ENCODE measurements at regions not wholly inside any gene's neighbourhood (a gene's known extent, or its start where the extent isn't known, plus 50 kb on each side); places are given as distances from the start of the nearest gene placed in this dataset.
"Not testable (repeated sequence)": the region's sequence is repeated elsewhere in the genome, so short reads cannot be mapped to it uniquely, and the experiment has no call there.

- H3K27me3 ChIP-seq (ENCODE audit: control insufficient read depth, insufficient read depth, low read length, poor library complexity, severe bottlenecking); H3K4me1 ChIP-seq (ENCODE audit: control insufficient read depth, insufficient read depth, low read length); H3K36me3 ChIP-seq (ENCODE audit: control insufficient read depth, insufficient read depth, low read length); H3K27ac ChIP-seq (ENCODE audit: insufficient read depth, low read depth, low read length, poor library complexity, severe bottlenecking); H3K9me3 ChIP-seq (ENCODE audit: control insufficient read depth, low read length): not testable (repeated sequence)
- 10 to 36% methylated on average over 11 to 17 of the region's 60 CpGs for WGBS, 2 experiments
- peak overlapping the region; percentile 10 for H3K4me3 ChIP-seq (ENCODE audit: insufficient read depth, low read depth, low read length)
Observed at GRCh38 chr2:91809391-91809790, 3061.8 kb upstream of the TEKT4 start.

- no peaks in the 10 kb centered on the region for H3K9me3 ChIP-seq (ENCODE audit: control insufficient read depth, low read length)
- no peak overlapping the region for H3K27ac ChIP-seq (ENCODE audit: insufficient read depth, low read depth, low read length, poor library complexity, severe bottlenecking)
- H3K4me3 ChIP-seq (ENCODE audit: insufficient read depth, low read depth, low read length), result no peak overlapping the region
- peaks cover 10% of the 10 kb centered on the region for H3K27me3 ChIP-seq (ENCODE audit: control insufficient read depth, insufficient read depth, low read length, poor library complexity, severe bottlenecking)
- no peaks in the 10 kb centered on the region for H3K36me3 ChIP-seq (ENCODE audit: control insufficient read depth, insufficient read depth, low read length)
- WGBS, 2 experiments, result 47 to 52% methylated on average over 58 to 62 of the region's 62 CpGs
- H3K4me1 ChIP-seq (ENCODE audit: control insufficient read depth, insufficient read depth, low read length), result no peaks in the 10 kb centered on the region
Observed at GRCh38 chr2:91839904-91840868, 3031.0 kb upstream of the TEKT4 start.

- not testable (repeated sequence) for H3K4me3 ChIP-seq (ENCODE audit: insufficient read depth, low read depth, low read length); H3K9me3 ChIP-seq (ENCODE audit: control insufficient read depth, low read length); H3K4me1 ChIP-seq (ENCODE audit: control insufficient read depth, insufficient read depth, low read length); H3K36me3 ChIP-seq (ENCODE audit: control insufficient read depth, insufficient read depth, low read length); H3K27ac ChIP-seq (ENCODE audit: insufficient read depth, low read depth, low read length, poor library complexity, severe bottlenecking); H3K27me3 ChIP-seq (ENCODE audit: control insufficient read depth, insufficient read depth, low read length, poor library complexity, severe bottlenecking)
- 90 to 91% methylated on average over 12 of the region's 12 CpGs for WGBS, 2 experiments
Observed at GRCh38 chr2:91842264-91842663, 3029.0 kb upstream of the TEKT4 start.

- H3K9me3 ChIP-seq (ENCODE audit: control insufficient read depth, low read length); H3K27me3 ChIP-seq (ENCODE audit: control insufficient read depth, insufficient read depth, low read length, poor library complexity, severe bottlenecking); H3K36me3 ChIP-seq (ENCODE audit: control insufficient read depth, insufficient read depth, low read length); H3K4me3 ChIP-seq (ENCODE audit: insufficient read depth, low read depth, low read length); H3K4me1 ChIP-seq (ENCODE audit: control insufficient read depth, insufficient read depth, low read length); H3K27ac ChIP-seq (ENCODE audit: insufficient read depth, low read depth, low read length, poor library complexity, severe bottlenecking): not testable (repeated sequence)
- WGBS, 2 experiments, result 91 to 95% methylated on average over 14 of the region's 14 CpGs
Observed at GRCh38 chr2:91842913-91843312, 3028.3 kb upstream of the TEKT4 start.

- 84 to 88% methylated on average over 38 to 39 of the region's 39 CpGs for WGBS, 2 experiments
- not testable (repeated sequence) for H3K36me3 ChIP-seq (ENCODE audit: control insufficient read depth, insufficient read depth, low read length); H3K27ac ChIP-seq (ENCODE audit: insufficient read depth, low read depth, low read length, poor library complexity, severe bottlenecking)
Observed at GRCh38 chr2:91843723-91844450, 3027.3 kb upstream of the TEKT4 start.

GRCh38 chr2:91844451-91844825, 3026.8 kb upstream of the TEKT4 start:
- not testable (repeated sequence) for H3K27ac ChIP-seq (ENCODE audit: insufficient read depth, low read depth, low read length, poor library complexity, severe bottlenecking); H3K4me1 ChIP-seq (ENCODE audit: control insufficient read depth, insufficient read depth, low read length); H3K27me3 ChIP-seq (ENCODE audit: control insufficient read depth, insufficient read depth, low read length, poor library complexity, severe bottlenecking); H3K9me3 ChIP-seq (ENCODE audit: control insufficient read depth, low read length); H3K36me3 ChIP-seq (ENCODE audit: control insufficient read depth, insufficient read depth, low read length); H3K4me3 ChIP-seq (ENCODE audit: insufficient read depth, low read depth, low read length)
- 89 to 90% methylated on average over 17 of the region's 17 CpGs for WGBS, 2 experiments

More at GRCh38 chr2:91843723-91844450, 3027.3 kb upstream of the TEKT4 start:
- H3K27me3 ChIP-seq (ENCODE audit: control insufficient read depth, insufficient read depth, low read length, poor library complexity, severe bottlenecking); H3K4me3 ChIP-seq (ENCODE audit: insufficient read depth, low read depth, low read length); H3K9me3 ChIP-seq (ENCODE audit: control insufficient read depth, low read length); H3K4me1 ChIP-seq (ENCODE audit: control insufficient read depth, insufficient read depth, low read length): not testable (repeated sequence)

GRCh38 chr2:91846388-91846787, 3024.8 kb upstream of the TEKT4 start:
- H3K27me3 ChIP-seq (ENCODE audit: control insufficient read depth, insufficient read depth, low read length, poor library complexity, severe bottlenecking); H3K9me3 ChIP-seq (ENCODE audit: control insufficient read depth, low read length); H3K27ac ChIP-seq (ENCODE audit: insufficient read depth, low read depth, low read length, poor library complexity, severe bottlenecking); H3K4me1 ChIP-seq (ENCODE audit: control insufficient read depth, insufficient read depth, low read length); H3K4me3 ChIP-seq (ENCODE audit: insufficient read depth, low read depth, low read length); H3K36me3 ChIP-seq (ENCODE audit: control insufficient read depth, insufficient read depth, low read length): not testable (repeated sequence)
- WGBS, 2 experiments, result 72 to 81% methylated on average over 3 of the region's 3 CpGs

- not testable (repeated sequence) for H3K4me1 ChIP-seq (ENCODE audit: control insufficient read depth, insufficient read depth, low read length); H3K27ac ChIP-seq (ENCODE audit: insufficient read depth, low read depth, low read length, poor library complexity, severe bottlenecking); H3K27me3 ChIP-seq (ENCODE audit: control insufficient read depth, insufficient read depth, low read length, poor library complexity, severe bottlenecking); H3K36me3 ChIP-seq (ENCODE audit: control insufficient read depth, insufficient read depth, low read length); H3K9me3 ChIP-seq (ENCODE audit: control insufficient read depth, low read length); H3K4me3 ChIP-seq (ENCODE audit: insufficient read depth, low read depth, low read length)
- 93 to 95% methylated on average over 44 of the region's 47 CpGs for WGBS, 2 experiments
Observed at GRCh38 chr2:91851689-91852420, 3019.4 kb upstream of the TEKT4 start.

- not testable (repeated sequence) for H3K27me3 ChIP-seq (ENCODE audit: control insufficient read depth, insufficient read depth, low read length, poor library complexity, severe bottlenecking); H3K9me3 ChIP-seq (ENCODE audit: control insufficient read depth, low read length); H3K4me1 ChIP-seq (ENCODE audit: control insufficient read depth, insufficient read depth, low read length); H3K4me3 ChIP-seq (ENCODE audit: insufficient read depth, low read depth, low read length); H3K27ac ChIP-seq (ENCODE audit: insufficient read depth, low read depth, low read length, poor library complexity, severe bottlenecking); H3K36me3 ChIP-seq (ENCODE audit: control insufficient read depth, insufficient read depth, low read length)
- WGBS, 2 experiments, result 28 to 35% methylated on average over 1 of the region's 1 CpG
Observed at GRCh38 chr2:91856971-91857370, 3014.3 kb upstream of the TEKT4 start.

- not testable (repeated sequence) for H3K27ac ChIP-seq (ENCODE audit: insufficient read depth, low read depth, low read length, poor library complexity, severe bottlenecking); H3K36me3 ChIP-seq (ENCODE audit: control insufficient read depth, insufficient read depth, low read length); H3K9me3 ChIP-seq (ENCODE audit: control insufficient read depth, low read length); H3K4me3 ChIP-seq (ENCODE audit: insufficient read depth, low read depth, low read length); H3K4me1 ChIP-seq (ENCODE audit: control insufficient read depth, insufficient read depth, low read length); H3K27me3 ChIP-seq (ENCODE audit: control insufficient read depth, insufficient read depth, low read length, poor library complexity, severe bottlenecking)
- 81 to 84% methylated on average over 21 of the region's 21 CpGs for WGBS, 2 experiments
Observed at GRCh38 chr2:91857711-91858110, 3013.5 kb upstream of the TEKT4 start.

All from ectodermal cell (in vitro differentiated cells).